ENCODE measurements at regions not wholly inside any gene's neighbourhood (a gene's known extent, or its start where the extent isn't known, plus 50 kb on each side); places are given as distances from the start of the nearest gene placed in this dataset.

GRCh38 chr6:98650941-98651340 is 183.4 kb upstream of the POU3F2 start:
- no peak for TF ChIP-seq CTCF (IDR thresholded peaks at IDR 0.05)
- TF ChIP-seq POLR2AphosphoS5 (IDR thresholded peaks at IDR 0.05; ENCODE audit: low read depth, low read length): no peak
